ENCODE measurements at regions not wholly inside any gene's neighbourhood (a gene's known extent, or its start where the extent isn't known, plus 50 kb on each side); places are given as distances from the start of the nearest gene placed in this dataset.

GRCh38 chr11:116096272-116096995, 592.2 kb upstream of the CADM1 start:
- DNase-seq, result no peak

GRCh38 chr11:116093481-116094270, 589.5 kb upstream of the CADM1 start:
- DNase-seq, result no peak

GRCh38 chr11:116093065-116093464, 588.9 kb upstream of the CADM1 start:
- DNase-seq, result no peak

GRCh38 chr11:116086426-116086825, 582.2 kb upstream of the CADM1 start:
- DNase-seq, result no peak

GRCh38 chr11:116085031-116085635, 580.9 kb upstream of the CADM1 start:
- no peak for DNase-seq

GRCh38 chr11:116084511-116084910, 580.3 kb upstream of the CADM1 start:
- no peak for DNase-seq

GRCh38 chr11:116082256-116082655, 578.0 kb upstream of the CADM1 start:
- DNase-seq, result no peak

GRCh38 chr11:116079580-116079979, 575.4 kb upstream of the CADM1 start:
- DNase-seq, result no peak

- no peak for DNase-seq
These were observed 573.9 kb upstream of the CADM1 start for GRCh38 chr11:116078101-116078591.

- no peak for DNase-seq
These were observed 572.9 kb upstream of the CADM1 start for GRCh38 chr11:116077092-116077491.

- DNase-seq, result no peak
These were observed 569.9 kb upstream of the CADM1 start for GRCh38 chr11:116073854-116074837.

GRCh38 chr11:116072601-116073410, 568.6 kb upstream of the CADM1 start:
- no peak for DNase-seq

GRCh38 chr11:116072133-116072532, 567.9 kb upstream of the CADM1 start:
- DNase-seq, result no peak

- no peak for DNase-seq
These were observed 567.0 kb upstream of the CADM1 start for GRCh38 chr11:116071241-116071640.

GRCh38 chr11:116070520-116070919, 566.3 kb upstream of the CADM1 start:
- DNase-seq, result no peak

GRCh38 chr11:116066777-116067176, 562.6 kb upstream of the CADM1 start:
- no peak for DNase-seq

- DNase-seq, result no peak
These were observed 561.8 kb upstream of the CADM1 start for GRCh38 chr11:116065986-116066385.

GRCh38 chr11:116065191-116065895, 561.1 kb upstream of the CADM1 start:
- DNase-seq, result no peak

GRCh38 chr11:116062490-116063171, 558.4 kb upstream of the CADM1 start:
- DNase-seq, result no peak

- no peak for DNase-seq
These were observed 557.9 kb upstream of the CADM1 start for GRCh38 chr11:116062129-116062489.

Data from EL (cell line).